GM18519 (cell line): ENCODE measurements at regions not wholly inside any gene's neighbourhood (a gene's known extent, or its start where the extent isn't known, plus 50 kb on each side); places are given as distances from the start of the nearest gene placed in this dataset.
"Not testable (repeated sequence)": the region's sequence is repeated elsewhere in the genome, so short reads cannot be mapped to it uniquely, and the experiment has no call there.

Experiments used
- ATAC-seq: cut with Tn5 transposase; IDR thresholded peaks from one replicate; pipeline ENCODE4 v1.9.1; 2021; ENCODE audit warnings: mild to moderate bottlenecking, moderate library complexity; ENCODE audit not compliant: unreplicated experiment, low FRiP score

GRCh38 chr13:18322821-18323220 is 858.8 kb downstream of the TUBA3C start:
- ATAC-seq: not testable (repeated sequence)

- not testable (repeated sequence) for ATAC-seq
These were observed 862.0 kb downstream of the TUBA3C start for GRCh38 chr13:18319653-18320052.

GRCh38 chr13:18303240-18303813 is 878.3 kb downstream of the TUBA3C start:
- not testable (repeated sequence) for ATAC-seq

- not testable (repeated sequence) for ATAC-seq
These were observed 880.7 kb downstream of the TUBA3C start for GRCh38 chr13:18300968-18301367.

- not testable (repeated sequence) for ATAC-seq
These were observed 884.3 kb downstream of the TUBA3C start for GRCh38 chr13:18297359-18297758.

GRCh38 chr13:18296617-18297016 is 885.0 kb downstream of the TUBA3C start:
- not testable (repeated sequence) for ATAC-seq

- not testable (repeated sequence) for ATAC-seq
These were observed 887.3 kb downstream of the TUBA3C start for GRCh38 chr13:18294311-18294710.

GRCh38 chr13:18286848-18287247 is 894.8 kb downstream of the TUBA3C start:
- ATAC-seq: not testable (repeated sequence)

- ATAC-seq: not testable (repeated sequence)
These were observed 896.0 kb downstream of the TUBA3C start for GRCh38 chr13:18285663-18286062.

- not testable (repeated sequence) for ATAC-seq
These were observed 897.6 kb downstream of the TUBA3C start for GRCh38 chr13:18284040-18284439.

- ATAC-seq: not testable (repeated sequence)
These were observed 899.6 kb downstream of the TUBA3C start for GRCh38 chr13:18281829-18282597.

GRCh38 chr13:18280904-18281828 is 900.5 kb downstream of the TUBA3C start:
- ATAC-seq: not testable (repeated sequence)

GRCh38 chr13:18279971-18280370 is 901.7 kb downstream of the TUBA3C start:
- not testable (repeated sequence) for ATAC-seq

GRCh38 chr13:18277372-18277771 is 904.3 kb downstream of the TUBA3C start:
- not testable (repeated sequence) for ATAC-seq

- not testable (repeated sequence) for ATAC-seq
These were observed 905.3 kb downstream of the TUBA3C start for GRCh38 chr13:18276280-18276679.

- not testable (repeated sequence) for ATAC-seq
These were observed 907.7 kb downstream of the TUBA3C start for GRCh38 chr13:18273785-18274514.

GRCh38 chr13:18258801-18259419 is 922.7 kb downstream of the TUBA3C start:
- not testable (repeated sequence) for ATAC-seq

GRCh38 chr13:18257686-18258085 is 923.9 kb downstream of the TUBA3C start:
- ATAC-seq: not testable (repeated sequence)

- not testable (repeated sequence) for ATAC-seq
These were observed 928.8 kb downstream of the TUBA3C start for GRCh38 chr13:18252848-18253247.
